ENCODE measurements at regions not wholly inside any gene's neighbourhood (a gene's known extent, or its start where the extent isn't known, plus 50 kb on each side); places are given as distances from the start of the nearest gene placed in this dataset.

- TF ChIP-seq CTCF (IDR thresholded peaks at IDR 0.05; ENCODE audit: low read depth, low read length) = no peak
- no peak for TF ChIP-seq POLR2A (IDR thresholded peaks at IDR 0.05; ENCODE audit: extremely low read depth, insufficient read length)
Measured at GRCh38 chr5:72641164-72641563, 134.0 kb upstream of the ZNF366 start.
